ENCODE measurements at regions not wholly inside any gene's neighbourhood (a gene's known extent, or its start where the extent isn't known, plus 50 kb on each side); places are given as distances from the start of the nearest gene placed in this dataset.

- Histone ChIP-seq H3K36me3 (ENCODE audit: control insufficient read depth, insufficient read depth, low read length) (no peaks in the 10 kb centered on the region), H3K27me3 (ENCODE audit: control insufficient read depth, insufficient read depth, low read length) (no peaks in the 10 kb centered on the region), H3K27ac (ENCODE audit: low read depth, low read length) (no peak overlapping the region), H3K9me3 (ENCODE audit: control insufficient read depth, insufficient read depth, low read length) (no peaks in the 10 kb centered on the region), H3K4me1 (ENCODE audit: control insufficient read depth, insufficient read depth, low read length) (peaks cover 13% of the 10 kb centered on the region; the same call in 1 of the 2 replicates), H3K9ac (ENCODE audit: low read depth, low read length) (no peak overlapping the region), H3K4me3 (ENCODE audit: low read depth, low read length) (no peak overlapping the region)
Observed at GRCh38 chr12:123077298-123078119, 73.4 kb downstream of the PITPNM2 start.

DNA sequence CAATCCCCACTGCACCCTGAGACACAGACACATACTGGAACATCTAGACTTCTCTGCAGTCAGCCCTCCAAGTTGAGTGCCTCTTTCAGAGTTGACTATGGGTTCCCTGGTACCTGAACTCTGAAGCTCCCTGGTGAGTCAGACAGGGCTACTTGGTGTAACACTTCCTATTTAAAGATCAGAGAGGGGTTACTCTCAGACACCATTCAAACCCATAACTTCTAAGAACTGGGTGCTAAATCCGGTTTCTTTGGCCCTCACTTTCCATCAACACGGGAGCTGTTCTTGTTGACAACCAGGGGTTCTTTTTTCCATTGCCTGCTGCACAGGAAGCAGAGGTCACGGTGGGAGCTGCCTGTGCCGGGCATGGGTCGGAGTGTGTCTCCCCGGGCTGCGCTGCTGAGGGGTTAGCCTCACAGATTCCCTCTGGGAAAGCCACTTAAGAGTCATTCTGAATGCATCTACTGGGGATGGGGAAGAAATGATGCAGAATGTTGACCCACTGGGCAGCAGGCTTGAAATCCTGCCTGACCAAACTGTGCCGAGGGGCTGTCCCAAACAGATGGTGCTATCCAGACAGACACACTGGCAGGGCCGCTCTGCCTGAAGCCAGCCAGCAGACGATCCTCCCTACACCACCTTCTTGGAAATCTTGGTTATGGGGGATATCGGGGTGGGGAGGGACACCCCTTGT, 74.1 kb downstream of the PITPNM2 start:
- H3K27me3 ChIP-seq (ENCODE audit: control insufficient read depth, insufficient read depth, low read length): no peaks in the 10 kb centered on the region
- peaks cover 13% of the 10 kb centered on the region; the same call in 1 of the 2 replicates for H3K4me1 ChIP-seq (ENCODE audit: control insufficient read depth, insufficient read depth, low read length)
- no peak overlapping the region for H3K9ac ChIP-seq (ENCODE audit: low read depth, low read length)
- no peak overlapping the region for H3K4me3 ChIP-seq (ENCODE audit: low read depth, low read length)
- no peak overlapping the region for H3K27ac ChIP-seq (ENCODE audit: low read depth, low read length)
- no peaks in the 10 kb centered on the region for H3K9me3 ChIP-seq (ENCODE audit: control insufficient read depth, insufficient read depth, low read length)
- no peaks in the 10 kb centered on the region for H3K36me3 ChIP-seq (ENCODE audit: control insufficient read depth, insufficient read depth, low read length)

DNA sequence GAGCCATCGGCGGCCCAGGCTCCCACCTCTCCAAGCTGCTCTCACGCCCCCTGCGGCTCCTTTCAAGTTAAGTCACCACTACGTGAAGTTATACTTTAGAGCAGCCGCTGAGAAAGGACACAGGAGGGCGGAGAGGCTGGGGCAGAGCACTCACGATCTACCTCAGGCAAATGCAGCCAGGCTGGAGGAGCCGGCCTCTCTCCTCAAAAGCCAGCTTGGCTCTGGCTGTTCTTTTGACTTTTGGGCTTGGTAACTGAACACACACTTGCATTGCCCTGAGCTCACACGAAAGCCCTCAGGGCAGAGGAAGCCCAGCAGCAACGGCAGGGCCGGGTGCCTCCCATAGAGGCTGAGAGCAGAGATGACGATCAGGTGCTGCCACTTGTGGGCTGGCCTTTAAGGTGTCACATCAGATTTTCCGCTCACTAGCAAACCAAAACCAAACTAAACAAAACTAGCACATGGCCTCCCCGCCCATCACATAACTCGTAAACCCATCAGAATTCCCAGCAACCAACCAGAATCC, 75.2 kb downstream of the PITPNM2 start:
- Histone ChIP-seq H3K4me1 (ENCODE audit: control insufficient read depth, insufficient read depth, low read length) (peaks cover 13% of the 10 kb centered on the region; the same call in 1 of the 2 replicates), H3K27me3 (ENCODE audit: control insufficient read depth, insufficient read depth, low read length) (no peaks in the 10 kb centered on the region), H3K4me3 (ENCODE audit: low read depth, low read length) (no peak overlapping the region), H3K36me3 (ENCODE audit: control insufficient read depth, insufficient read depth, low read length) (no peaks in the 10 kb centered on the region), H3K27ac (ENCODE audit: low read depth, low read length) (peak overlapping the region; percentile 24), H3K9me3 (ENCODE audit: control insufficient read depth, insufficient read depth, low read length) (no peaks in the 10 kb centered on the region), H3K9ac (ENCODE audit: low read depth, low read length) (no peak overlapping the region)

GRCh38 chr12:123075087-123075645, 75.7 kb downstream of the PITPNM2 start:
- H3K27me3 ChIP-seq (ENCODE audit: control insufficient read depth, insufficient read depth, low read length): no peaks in the 10 kb centered on the region
- no peaks in the 10 kb centered on the region for H3K9me3 ChIP-seq (ENCODE audit: control insufficient read depth, insufficient read depth, low read length)
- peaks cover 13% of the 10 kb centered on the region; the same call in 1 of the 2 replicates for H3K4me1 ChIP-seq (ENCODE audit: control insufficient read depth, insufficient read depth, low read length)
- no peaks in the 10 kb centered on the region for H3K36me3 ChIP-seq (ENCODE audit: control insufficient read depth, insufficient read depth, low read length)
- H3K27ac ChIP-seq (ENCODE audit: low read depth, low read length): peak overlapping the region; percentile 24
- H3K9ac ChIP-seq (ENCODE audit: low read depth, low read length): no peak overlapping the region
- H3K4me3 ChIP-seq (ENCODE audit: low read depth, low read length): no peak overlapping the region

GRCh38 chr12:123073962-123074801, 76.7 kb downstream of the PITPNM2 start:
- H3K4me3 ChIP-seq (ENCODE audit: low read depth, low read length): no peak overlapping the region

DNA sequence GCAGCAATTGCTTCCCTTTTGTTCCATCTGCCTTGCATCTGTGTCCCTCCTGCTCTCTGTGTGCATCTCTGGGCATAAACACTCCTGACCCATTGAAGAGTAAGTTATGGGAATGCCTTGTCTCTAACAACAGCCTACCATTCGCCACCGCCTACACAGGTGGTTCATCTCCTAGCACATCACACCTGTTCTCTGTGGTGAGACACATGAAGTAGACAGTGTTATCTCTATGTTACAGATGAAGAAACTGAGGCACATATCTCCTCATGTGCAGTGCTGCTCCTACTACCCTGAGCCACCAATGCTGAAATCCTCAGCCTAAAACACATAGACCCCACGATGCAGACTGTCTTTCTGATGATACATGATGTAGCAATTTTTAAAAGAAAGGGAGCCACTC, 77.6 kb downstream of the PITPNM2 start:
- no peaks in the 10 kb centered on the region for H3K27me3 ChIP-seq (ENCODE audit: control insufficient read depth, insufficient read depth, low read length)
- no peak overlapping the region for H3K9ac ChIP-seq (ENCODE audit: low read depth, low read length)
- peaks cover 13% of the 10 kb centered on the region; the same call in 1 of the 2 replicates for H3K4me1 ChIP-seq (ENCODE audit: control insufficient read depth, insufficient read depth, low read length)
- H3K9me3 ChIP-seq (ENCODE audit: control insufficient read depth, insufficient read depth, low read length): no peaks in the 10 kb centered on the region
- no peak overlapping the region for H3K27ac ChIP-seq (ENCODE audit: low read depth, low read length)
- no peaks in the 10 kb centered on the region for H3K36me3 ChIP-seq (ENCODE audit: control insufficient read depth, insufficient read depth, low read length)
- H3K4me3 ChIP-seq (ENCODE audit: low read depth, low read length): no peak overlapping the region

More at GRCh38 chr12:123073962-123074801, 76.7 kb downstream of the PITPNM2 start:
- H3K27me3 ChIP-seq (ENCODE audit: control insufficient read depth, insufficient read depth, low read length): no peaks in the 10 kb centered on the region
- no peaks in the 10 kb centered on the region for H3K9me3 ChIP-seq (ENCODE audit: control insufficient read depth, insufficient read depth, low read length)
- H3K36me3 ChIP-seq (ENCODE audit: control insufficient read depth, insufficient read depth, low read length): no peaks in the 10 kb centered on the region
- peaks cover 13% of the 10 kb centered on the region; the same call in 1 of the 2 replicates for H3K4me1 ChIP-seq (ENCODE audit: control insufficient read depth, insufficient read depth, low read length)
- H3K9ac ChIP-seq (ENCODE audit: low read depth, low read length): no peak overlapping the region
- no peak overlapping the region for H3K27ac ChIP-seq (ENCODE audit: low read depth, low read length)

DNA sequence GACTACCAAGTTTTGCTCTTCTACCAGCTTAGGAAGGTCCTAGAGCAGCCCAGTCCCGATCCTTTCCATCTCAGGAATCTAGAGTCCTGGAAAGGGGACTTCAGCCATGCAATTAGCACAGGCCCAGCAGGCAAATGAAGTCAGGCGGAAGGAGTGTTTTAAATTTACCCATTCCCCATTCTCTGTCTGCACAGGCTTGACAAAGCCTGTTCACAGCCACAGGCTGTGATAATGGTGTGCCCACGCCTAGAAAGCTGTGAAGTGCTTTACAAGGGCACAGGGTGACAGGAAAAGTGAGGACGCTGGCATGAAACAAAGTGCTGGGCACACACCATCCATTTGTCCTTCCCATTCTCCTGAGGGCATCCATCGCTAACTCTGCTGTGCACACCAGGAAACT, 79.0 kb downstream of the PITPNM2 start:
- Histone ChIP-seq H3K4me3 (ENCODE audit: low read depth, low read length) (no peak overlapping the region), H3K9ac (ENCODE audit: low read depth, low read length) (no peak overlapping the region), H3K9me3 (ENCODE audit: control insufficient read depth, insufficient read depth, low read length) (no peaks in the 10 kb centered on the region), H3K27ac (ENCODE audit: low read depth, low read length) (no peak overlapping the region), H3K4me1 (ENCODE audit: control insufficient read depth, insufficient read depth, low read length) (peaks cover 9% of the 10 kb centered on the region; the same call in 1 of the 2 replicates), H3K27me3 (ENCODE audit: control insufficient read depth, insufficient read depth, low read length) (no peaks in the 10 kb centered on the region), H3K36me3 (ENCODE audit: control insufficient read depth, insufficient read depth, low read length) (no peaks in the 10 kb centered on the region)

GRCh38 chr12:123071099-123071800, 79.6 kb downstream of the PITPNM2 start:
- H3K27ac ChIP-seq (ENCODE audit: low read depth, low read length): no peak overlapping the region
- H3K4me1 ChIP-seq (ENCODE audit: control insufficient read depth, insufficient read depth, low read length): peaks cover 9% of the 10 kb centered on the region; the same call in 1 of the 2 replicates
- no peak overlapping the region for H3K4me3 ChIP-seq (ENCODE audit: low read depth, low read length)
- no peaks in the 10 kb centered on the region for H3K36me3 ChIP-seq (ENCODE audit: control insufficient read depth, insufficient read depth, low read length)
- no peak overlapping the region for H3K9ac ChIP-seq (ENCODE audit: low read depth, low read length)
- H3K27me3 ChIP-seq (ENCODE audit: control insufficient read depth, insufficient read depth, low read length): no peaks in the 10 kb centered on the region
- H3K9me3 ChIP-seq (ENCODE audit: control insufficient read depth, insufficient read depth, low read length): no peaks in the 10 kb centered on the region

GRCh38 chr12:123070267-123071081, 80.4 kb downstream of the PITPNM2 start:
- H3K9ac ChIP-seq (ENCODE audit: low read depth, low read length): no peak overlapping the region
- H3K4me1 ChIP-seq (ENCODE audit: control insufficient read depth, insufficient read depth, low read length): peaks cover 3% of the 10 kb centered on the region; the same call in 1 of the 2 replicates
- H3K9me3 ChIP-seq (ENCODE audit: control insufficient read depth, insufficient read depth, low read length): no peaks in the 10 kb centered on the region
- no peaks in the 10 kb centered on the region for H3K36me3 ChIP-seq (ENCODE audit: control insufficient read depth, insufficient read depth, low read length)
- no peaks in the 10 kb centered on the region for H3K27me3 ChIP-seq (ENCODE audit: control insufficient read depth, insufficient read depth, low read length)
- H3K27ac ChIP-seq (ENCODE audit: low read depth, low read length): no peak overlapping the region
- no peak overlapping the region for H3K4me3 ChIP-seq (ENCODE audit: low read depth, low read length)
